H9 (cell line): ENCODE measurements at regions not wholly inside any gene's neighbourhood (a gene's known extent, or its start where the extent isn't known, plus 50 kb on each side); places are given as distances from the start of the nearest gene placed in this dataset.
A peak's percentile ranks its signal among the peaks of the same experiment; 100 is the strongest.

ENCODE experiments used
- DNase-seq: peaks from one replicate; pipeline ENCODE4 v3.0.0-alpha.2; 2017
- H2AFZ ChIP-seq: one replicate; pipeline ENCODE4 v1.6.1; 2013; ENCODE audit warnings: mild to moderate bottlenecking, low read length, control low read depth, moderate library complexity
- H2AK5ac ChIP-seq: 2 replicates; pipeline ENCODE4 v1.6.1; 2013; ENCODE audit warnings: low read length, control low read depth, mixed read lengths; ENCODE audit not compliant: insufficient read length
- H2BK120ac ChIP-seq: one replicate; pipeline ENCODE4 v1.6.1; 2013; ENCODE audit warnings: low read depth, mild to moderate bottlenecking, low read length, control low read depth, inconsistent platforms; ENCODE audit not compliant: poor library complexity, severe bottlenecking
- H2BK12ac ChIP-seq: 2 replicates; pipeline ENCODE4 v1.6.1; 2013; ENCODE audit warnings: low read length, control low read depth, mixed read lengths, low read depth; ENCODE audit not compliant: insufficient read length
- H2BK15ac ChIP-seq: 2 replicates; pipeline ENCODE4 v1.6.1; 2013; ENCODE audit warnings: low read depth, low read length, control low read depth
- H2BK20ac ChIP-seq: one replicate; pipeline ENCODE4 v1.6.1; 2013; ENCODE audit warnings: low read depth, mild to moderate bottlenecking, low read length, control low read depth, inconsistent platforms; ENCODE audit not compliant: poor library complexity, severe bottlenecking
- H2BK5ac ChIP-seq: 2 replicates; pipeline ENCODE4 v1.6.1; 2013; ENCODE audit warnings: low read length, control low read depth, mixed read lengths; ENCODE audit not compliant: insufficient read length
- H3K14ac ChIP-seq: 2 replicates; pipeline ENCODE4 v1.6.1; 2013; ENCODE audit warnings: low read length, control low read depth; ENCODE audit not compliant: insufficient read depth
- H3K18ac ChIP-seq: 2 replicates; pipeline ENCODE4 v1.6.1; 2013; ENCODE audit warnings: low read depth, mild to moderate bottlenecking, mixed read lengths, low read length, control low read depth; ENCODE audit not compliant: insufficient read length
- H3K23ac ChIP-seq: 2 replicates; pipeline ENCODE4 v1.6.1; 2013; ENCODE audit warnings: low read length, control low read depth, mixed read lengths, low read depth; ENCODE audit not compliant: insufficient read length
- H3K23me2 ChIP-seq: 2 replicates; pipeline ENCODE4 v1.6.1; 2013; ENCODE audit warnings: low read depth, mild to moderate bottlenecking, mixed read lengths, low read length, control low read depth; ENCODE audit not compliant: insufficient read length, poor library complexity, severe bottlenecking
- H3K27ac ChIP-seq: 2 replicates; pipeline ENCODE4 v1.5.1; 2013; ENCODE audit warnings: low read length, control low read depth, mixed read lengths, low read depth; ENCODE audit not compliant: insufficient read length
- H3K27me3 ChIP-seq: 2 replicates; pipeline ENCODE4 v1.6.1; 2013; ENCODE audit warnings: low read length, control low read depth, inconsistent platforms; ENCODE audit not compliant: insufficient read depth
- H3K4ac ChIP-seq: 2 replicates; pipeline ENCODE4 v1.6.1; 2013; ENCODE audit warnings: low read depth, mild to moderate bottlenecking, control low read depth, inconsistent platforms, low read length, moderate library complexity
- H3K4me1 ChIP-seq: 2 replicates; pipeline ENCODE4 v1.6.1; 2013; ENCODE audit warnings: low read length, control low read depth, inconsistent platforms; ENCODE audit not compliant: insufficient read depth
- H3K4me2 ChIP-seq: 2 replicates; pipeline ENCODE4 v1.6.1; 2013; ENCODE audit warnings: low read length, control low read depth, mixed read lengths; ENCODE audit not compliant: insufficient read length, insufficient read depth
- H3K56ac ChIP-seq: 2 replicates; pipeline ENCODE4 v1.6.1; 2013; ENCODE audit warnings: low read depth, mild to moderate bottlenecking, mixed read lengths, low read length, control low read depth; ENCODE audit not compliant: insufficient read length
- H3K79me1 ChIP-seq: 2 replicates; pipeline ENCODE4 v1.6.1; 2013; ENCODE audit warnings: low read depth, mild to moderate bottlenecking, moderate library complexity, low read length, control low read depth, inconsistent platforms; ENCODE audit not compliant: insufficient read depth, poor library complexity, severe bottlenecking
- H3K79me2 ChIP-seq: 2 replicates; pipeline ENCODE4 v1.6.1; 2013; ENCODE audit warnings: low read length, control low read depth, inconsistent platforms; ENCODE audit not compliant: insufficient read depth
- H3K9ac ChIP-seq: 2 replicates; pipeline ENCODE4 v1.6.1; 2013; ENCODE audit warnings: low read length, control low read depth, mixed read lengths; ENCODE audit not compliant: insufficient read length; ENCODE audit errors: extremely low read depth
- H3K9me3 ChIP-seq: one replicate; pipeline ENCODE4 v1.6.1; 2013; ENCODE audit warnings: low read depth, low read length, inconsistent platforms; ENCODE audit not compliant: control insufficient read depth
- H3T11ph ChIP-seq: one replicate; pipeline ENCODE4 v1.6.1; 2013; ENCODE audit warnings: mild to moderate bottlenecking, low read length, control low read depth, inconsistent platforms
- H4K20me1 ChIP-seq: one replicate; pipeline ENCODE4 v1.6.1; 2013; ENCODE audit not compliant: control insufficient read depth, insufficient read length, insufficient read depth
- H4K5ac ChIP-seq: 2 replicates; pipeline ENCODE4 v1.6.1; 2013; ENCODE audit warnings: low read depth, mild to moderate bottlenecking, mixed read lengths, low read length, control low read depth; ENCODE audit not compliant: insufficient read length
- H4K8ac ChIP-seq: replicated peaks from 2 replicates; pipeline ENCODE4 v1.6.1; 2013; ENCODE audit warnings: low read length, control low read depth, mixed read lengths, low read depth; ENCODE audit not compliant: insufficient read length
- H4K91ac ChIP-seq: 2 replicates; pipeline ENCODE4 v1.6.1; 2013; ENCODE audit warnings: low read depth, mild to moderate bottlenecking, moderate library complexity, mixed read lengths, low read length, control low read depth; ENCODE audit not compliant: insufficient read length
- H3K27ac Mint-ChIP-seq, 3 experiments: 2 replicates in 2 of 3; 3 replicates in 1 of 3; pipeline ENCODE4 v1.8.0; 2020 to 2021; ENCODE audit warnings: mixed read lengths in 3 of 3, mild to moderate bottlenecking in 1 of 3, moderate library complexity in 1 of 3
- H3K27me3 Mint-ChIP-seq: 2 replicates; pipeline ENCODE4 v1.8.0; 2021; ENCODE audit warnings: low read depth, mild to moderate bottlenecking, moderate library complexity, mixed read lengths
- H3K36me3 Mint-ChIP-seq, 3 experiments: 2 replicates in 2 of 3; 3 replicates in 1 of 3; pipeline ENCODE4 v1.8.0; 2020 to 2021; ENCODE audit warnings: low read depth in 3 of 3, mixed read lengths in 3 of 3; ENCODE audit not compliant: insufficient read depth in 1 of 3
- H3K4me1 Mint-ChIP-seq, 2 experiments: 2 replicates each; pipeline ENCODE4 v1.8.0; 2020; ENCODE audit warnings: mixed read lengths in 2 of 2
- H3K4me3 Mint-ChIP-seq, 2 experiments: 2 replicates in 1 of 2; 3 replicates in 1 of 2; pipeline ENCODE4 v1.8.0; 2020 to 2021; ENCODE audit warnings: mild to moderate bottlenecking in 2 of 2, mixed read lengths in 2 of 2, moderate library complexity in 1 of 2
- H3K9me3 Mint-ChIP-seq, 2 experiments: 2 replicates in 1 of 2; 3 replicates in 1 of 2; pipeline ENCODE4 v1.8.0; 2020; ENCODE audit warnings: mild to moderate bottlenecking in 2 of 2, mixed read lengths in 2 of 2, moderate library complexity in 1 of 2
- WGBS: extraction: QIAGEN DNeasy Blood & Tissue Kit; methylation state at CpG from one replicate; pipeline ENCODE4 v1.1.7; 2013; ENCODE audit warnings: missing lambda C conversion rate, low lambda C conversion rate, mixed read lengths; ENCODE audit not compliant: insufficient read length; ENCODE audit errors: extremely low coverage; 5-methylcytosine and 5-hydroxymethylcytosine counted together
- TF ChIP-seq, protein P1 (sequence below): fragments of 200-600 bp; sonication (generic); conservative IDR thresholded peaks from 3 replicates; pipeline ENCODE4 v1.8.0; 2021; ENCODE audit warnings: antibody characterized with exemption, mild to moderate bottlenecking

GRCh38 chr2:239472235-239472775 is 71.5 kb upstream of the HDAC4 start:
- H3K4me3 Mint-ChIP-seq = no peak overlapping the region
- H3T11ph ChIP-seq = no peak overlapping the region
- no peak overlapping the region for H2BK12ac ChIP-seq
- no peak overlapping the region for H2BK20ac ChIP-seq
- H4K5ac ChIP-seq = no peak overlapping the region
- H3K18ac ChIP-seq = no peak overlapping the region
- no peak overlapping the region for H4K8ac ChIP-seq
- H3K79me2 ChIP-seq = no peaks in the 10 kb centered on the region; the same call in 1 of the 2 replicates
- no peak overlapping the region for H3K27ac ChIP-seq
- H3K14ac ChIP-seq = no peak overlapping the region; the same call in 1 of the 2 replicates
- H3K4me1 Mint-ChIP-seq = peaks cover 0 to 4% of the 10 kb centered on the region in 2 experiments; a peak in 2 of 4 replicates
- no peak overlapping the region for H3K23ac ChIP-seq
- H3K27me3 Mint-ChIP-seq = peaks cover 13% of the 10 kb centered on the region
- no peak overlapping the region for H2AK5ac ChIP-seq
- H3K9me3 Mint-ChIP-seq = peaks cover 11 to 12% of the 10 kb centered on the region in 2 experiments; a peak in 4 of 5 replicates
- peaks cover 0 to 3% (median 2%) of the 10 kb centered on the region in 3 experiments; a peak in 3 of 7 replicates for H3K36me3 Mint-ChIP-seq
- no peak overlapping the region for H3K56ac ChIP-seq
- H3K9ac ChIP-seq = no peak overlapping the region
- no peak overlapping the region for H2BK15ac ChIP-seq
- no peak overlapping the region for H2BK5ac ChIP-seq
- peak overlapping the region in 1 of 3 experiments; percentile 0; a peak in 1 of 7 replicates for H3K27ac Mint-ChIP-seq
- no peak overlapping the region for H3K4ac ChIP-seq
- TF ChIP-seq, protein P1, sequence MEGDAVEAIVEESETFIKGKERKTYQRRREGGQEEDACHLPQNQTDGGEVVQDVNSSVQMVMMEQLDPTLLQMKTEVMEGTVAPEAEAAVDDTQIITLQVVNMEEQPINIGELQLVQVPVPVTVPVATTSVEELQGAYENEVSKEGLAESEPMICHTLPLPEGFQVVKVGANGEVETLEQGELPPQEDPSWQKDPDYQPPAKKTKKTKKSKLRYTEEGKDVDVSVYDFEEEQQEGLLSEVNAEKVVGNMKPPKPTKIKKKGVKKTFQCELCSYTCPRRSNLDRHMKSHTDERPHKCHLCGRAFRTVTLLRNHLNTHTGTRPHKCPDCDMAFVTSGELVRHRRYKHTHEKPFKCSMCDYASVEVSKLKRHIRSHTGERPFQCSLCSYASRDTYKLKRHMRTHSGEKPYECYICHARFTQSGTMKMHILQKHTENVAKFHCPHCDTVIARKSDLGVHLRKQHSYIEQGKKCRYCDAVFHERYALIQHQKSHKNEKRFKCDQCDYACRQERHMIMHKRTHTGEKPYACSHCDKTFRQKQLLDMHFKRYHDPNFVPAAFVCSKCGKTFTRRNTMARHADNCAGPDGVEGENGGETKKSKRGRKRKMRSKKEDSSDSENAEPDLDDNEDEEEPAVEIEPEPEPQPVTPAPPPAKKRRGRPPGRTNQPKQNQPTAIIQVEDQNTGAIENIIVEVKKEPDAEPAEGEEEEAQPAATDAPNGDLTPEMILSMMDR = no peak
- H3K9me3 ChIP-seq = no peaks in the 10 kb centered on the region
- no peaks in the 10 kb centered on the region for H3K79me1 ChIP-seq
- H3K27me3 ChIP-seq = no peaks in the 10 kb centered on the region
- no peak overlapping the region for H2AFZ ChIP-seq
- H3K4me1 ChIP-seq = no peaks in the 10 kb centered on the region
- H3K4me2 ChIP-seq = no peak overlapping the region
- peaks cover 3% of the 10 kb centered on the region for H4K20me1 ChIP-seq
- no peak for DNase-seq
- WGBS = no CpG with 5 or more reads among the region's 11 CpGs
- H2BK120ac ChIP-seq = no peak overlapping the region
- no peaks in the 10 kb centered on the region for H3K23me2 ChIP-seq
- no peak overlapping the region for H4K91ac ChIP-seq
